ENCODE measurements at regions not wholly inside any gene's neighbourhood (a gene's known extent, or its start where the extent isn't known, plus 50 kb on each side); places are given as distances from the start of the nearest gene placed in this dataset.

- TF ChIP-seq CTCF (IDR thresholded peaks at IDR 0.05; ENCODE audit: poor library complexity), result no peak
- TF ChIP-seq EZH2 (IDR thresholded peaks at IDR 0.05; ENCODE audit: borderline replicate concordance), result no peak
- TF ChIP-seq EZH2phosphoT487 (IDR thresholded peaks at IDR 0.05; ENCODE audit: low read depth, severe bottlenecking, unreplicated experiment), result no peak
These were observed 266.2 kb upstream of the SLC39A10 start for GRCh38 chr2:195390686-195391321.

Measured in hepatocyte (in vitro differentiated cells).